Gastrocnemius medialis (tissue), 4 donors: ENCODE measurements at regions not wholly inside any gene's neighbourhood (a gene's known extent, or its start where the extent isn't known, plus 50 kb on each side); places are given as distances from the start of the nearest gene placed in this dataset.
A peak's percentile ranks its signal among the peaks of the same experiment; 100 is the strongest.

ENCODE experiments used
- ATAC-seq, 2 donors: fragments of 150-250 bp; one replicate each; pipeline ENCODE4 v1.9.1; 2016
- DNase-seq, 2 donors: peaks; one replicate each; pipeline ENCODE4 v3.0.0-alpha.2; 2019
- H3K27ac ChIP-seq, 4 donors: fragments of 200-600 bp; sonication (generic); 1 replicate in 1 of 4; 2 replicates in 3 of 4; pipeline ENCODE4 v1.5.1; 2016 to 2018; ENCODE audit warnings: mild to moderate bottlenecking in 2 of 4, moderate library complexity in 1 of 4
- H3K27me3 ChIP-seq, 3 donors: fragments of 200-600 bp; sonication (generic) in 2 of 3; 1 replicate in 1 of 3; 2 replicates in 2 of 3; pipeline versions ENCODE4 v1.5.1 to v1.6.0; 2016 to 2019; ENCODE audit warnings: mild to moderate bottlenecking in 1 of 3, moderate library complexity in 1 of 3
- H3K36me3 ChIP-seq, 2 donors: fragments of 200-600 bp; sonication (generic) in 1 of 2; one replicate each; pipeline ENCODE4 v1.5.1; 2017 to 2018
- H3K4me1 ChIP-seq, 2 donors: fragments of 200-600 bp; sonication (generic) in 1 of 2; one replicate each; pipeline ENCODE4 v1.5.1; 2016 to 2017; ENCODE audit warnings: mild to moderate bottlenecking in 2 of 2
- H3K4me3 ChIP-seq, 4 donors: fragments of 200-600 bp; sonication (generic) in 3 of 4; 1 replicate in 1 of 4; 2 replicates in 3 of 4; pipeline ENCODE4 v1.5.1; 2016 to 2019; ENCODE audit warnings: mild to moderate bottlenecking in 2 of 4
- H3K9me3 ChIP-seq, 3 donors: fragments of 200-600 bp; sonication (generic) in 2 of 3; 1 replicate in 1 of 3; 2 replicates in 2 of 3; pipeline ENCODE4 v1.5.1; 2016 to 2019
- POLR2A ChIP-seq, 2 donors: fragments of 450-650 bp; IDR thresholded peaks; one replicate each; pipeline ENCODE4 v1.6.1; 2017; ENCODE audit warnings: antibody characterized with exemption in 2 of 2, mild to moderate bottlenecking in 2 of 2, moderate library complexity in 2 of 2
- in situ Hi-C, 4 donors: fragments of 200-750 bp; cut with MboI; loops; one replicate each; pipeline versions ENCODE4 v1.15.0 to v1.8.0; 2017; ENCODE audit warnings: low sequenced_read_pairs in 4 of 4
- intact Hi-C: fragments of 100-400 bp; cut with DNase I; formaldehyde crosslinking; loops from one replicate; pipeline ENCODE4 v1.15.1; 2023; ENCODE audit warnings: low total_unique reads
- TF ChIP-seq, protein P1 (sequence below), 5 experiments: fragments of 450-650 bp in 3 of 5; fragments of 200-600 bp in 2 of 5; sonication (generic) in 2 of 5; IDR thresholded peaks in 4 of 5; conservative IDR thresholded peaks in 1 of 5; 1 replicate in 4 of 5; 2 replicates in 1 of 5; pipeline ENCODE4 v1.5.1; 2016 to 2019; ENCODE audit warnings: antibody characterized with exemption in 5 of 5, mild to moderate bottlenecking in 3 of 5, moderate library complexity in 3 of 5

DNA sequence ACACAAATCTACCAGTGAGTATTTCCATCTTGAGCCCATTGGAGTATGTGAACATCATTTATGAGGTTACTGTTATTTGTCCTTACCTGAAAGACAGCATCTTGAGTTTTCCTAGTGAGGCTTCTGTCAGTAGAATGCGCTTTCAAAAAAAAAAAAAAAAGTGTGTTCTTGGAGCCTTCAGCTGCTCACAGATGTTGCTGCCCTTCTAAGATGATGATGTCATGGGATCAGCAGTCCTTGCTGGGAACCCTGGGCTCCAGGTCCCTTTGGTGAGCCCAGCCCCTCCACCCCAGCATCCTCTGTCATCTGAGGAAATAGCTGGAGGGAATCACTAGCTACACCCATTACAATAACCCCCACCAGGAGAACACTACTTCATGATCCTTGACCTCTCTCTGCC is 83.3 kb downstream of the ATPSCKMT start:
- in situ Hi-C loops (no loop called here), intact Hi-C loops (no loop called here)
- TF ChIP-seq, protein P1, sequence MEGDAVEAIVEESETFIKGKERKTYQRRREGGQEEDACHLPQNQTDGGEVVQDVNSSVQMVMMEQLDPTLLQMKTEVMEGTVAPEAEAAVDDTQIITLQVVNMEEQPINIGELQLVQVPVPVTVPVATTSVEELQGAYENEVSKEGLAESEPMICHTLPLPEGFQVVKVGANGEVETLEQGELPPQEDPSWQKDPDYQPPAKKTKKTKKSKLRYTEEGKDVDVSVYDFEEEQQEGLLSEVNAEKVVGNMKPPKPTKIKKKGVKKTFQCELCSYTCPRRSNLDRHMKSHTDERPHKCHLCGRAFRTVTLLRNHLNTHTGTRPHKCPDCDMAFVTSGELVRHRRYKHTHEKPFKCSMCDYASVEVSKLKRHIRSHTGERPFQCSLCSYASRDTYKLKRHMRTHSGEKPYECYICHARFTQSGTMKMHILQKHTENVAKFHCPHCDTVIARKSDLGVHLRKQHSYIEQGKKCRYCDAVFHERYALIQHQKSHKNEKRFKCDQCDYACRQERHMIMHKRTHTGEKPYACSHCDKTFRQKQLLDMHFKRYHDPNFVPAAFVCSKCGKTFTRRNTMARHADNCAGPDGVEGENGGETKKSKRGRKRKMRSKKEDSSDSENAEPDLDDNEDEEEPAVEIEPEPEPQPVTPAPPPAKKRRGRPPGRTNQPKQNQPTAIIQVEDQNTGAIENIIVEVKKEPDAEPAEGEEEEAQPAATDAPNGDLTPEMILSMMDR (IDR thresholded peaks at IDR 0.05 in 4 of 5, conservative IDR thresholded peaks at IDR 0.05 in 1 of 5), result no peak
- no peak for TF ChIP-seq POLR2A (IDR thresholded peaks at IDR 0.05)
- no peaks in the 10 kb centered on the region for H3K9me3 ChIP-seq
- ATAC-seq (no peak), DNase-seq (no peak)
- H3K27me3 ChIP-seq, result no peaks in the 10 kb centered on the region
- no peaks in the 10 kb centered on the region for H3K36me3 ChIP-seq
- H3K27ac ChIP-seq, result no peak overlapping the region
- H3K4me3 ChIP-seq, result no peak overlapping the region
- no peaks in the 10 kb centered on the region for H3K4me1 ChIP-seq

DNA sequence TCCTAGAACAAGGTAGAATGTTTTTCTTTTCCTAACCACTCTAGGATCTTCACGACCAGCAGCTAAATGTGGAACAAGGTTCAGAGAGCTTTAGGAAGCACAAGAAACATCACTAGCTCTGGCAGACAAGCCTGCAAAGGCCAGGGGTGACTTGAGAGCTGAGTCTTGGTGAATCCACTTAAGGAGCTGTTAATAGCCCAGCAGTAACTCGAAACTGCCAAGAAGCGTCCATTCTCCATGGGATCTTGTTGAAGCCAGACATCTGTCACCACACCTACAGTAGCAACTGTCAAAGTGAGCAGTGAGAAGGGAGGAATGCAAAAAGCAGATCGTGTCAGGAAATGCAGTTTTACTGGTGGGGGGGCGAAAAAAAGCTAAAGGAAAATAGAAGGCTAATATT is 87.2 kb downstream of the ATPSCKMT start:
- no peaks in the 10 kb centered on the region for H3K36me3 ChIP-seq
- no peaks in the 10 kb centered on the region for H3K9me3 ChIP-seq
- H3K27me3 ChIP-seq, result no peaks in the 10 kb centered on the region
- no peaks in the 10 kb centered on the region for H3K4me1 ChIP-seq
- DNase-seq, result no peak
- TF ChIP-seq, protein P1 (IDR thresholded peaks at IDR 0.05 in 4 of 5, conservative IDR thresholded peaks at IDR 0.05 in 1 of 5), result no peak
- TF ChIP-seq POLR2A (IDR thresholded peaks at IDR 0.05), result no peak
- intact Hi-C loops, result no loop called here
- no peak overlapping the region for H3K27ac ChIP-seq
- in situ Hi-C loops, result no loop called here
- no peak overlapping the region for H3K4me3 ChIP-seq
- peak in 1 of 2 donors; percentile 33 for ATAC-seq

DNA sequence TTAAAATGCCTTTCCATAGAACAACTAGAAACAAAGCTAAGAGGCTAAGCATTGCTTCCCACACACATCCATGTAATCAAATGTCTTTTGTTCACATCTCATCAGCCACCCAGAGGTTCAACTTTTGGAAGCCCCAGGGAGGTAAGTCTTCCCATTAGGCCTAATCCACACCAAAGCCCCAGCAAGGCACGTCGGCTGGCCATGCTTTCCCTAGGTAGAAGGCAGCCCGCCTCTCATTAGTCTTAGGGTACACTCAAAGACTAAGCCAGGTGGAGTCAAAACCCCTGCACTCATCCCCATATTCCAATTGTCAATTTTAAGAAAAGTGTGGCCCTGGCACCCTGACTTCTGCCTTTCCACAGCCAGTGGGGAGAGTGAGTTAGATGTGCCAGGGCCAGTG is 87.9 kb downstream of the ATPSCKMT start:
- no peak for ATAC-seq
- Histone ChIP-seq H3K36me3 (no peaks in the 10 kb centered on the region), H3K27ac (no peak overlapping the region), H3K4me3 (no peak overlapping the region), H3K9me3 (no peaks in the 10 kb centered on the region), H3K27me3 (no peaks in the 10 kb centered on the region), H3K4me1 (no peaks in the 10 kb centered on the region)
- in situ Hi-C loops (no loop called here), intact Hi-C loops (no loop called here)
- no peak for DNase-seq
- TF ChIP-seq POLR2A (IDR thresholded peaks at IDR 0.05), result no peak
- TF ChIP-seq, protein P1 (IDR thresholded peaks at IDR 0.05 in 4 of 5, conservative IDR thresholded peaks at IDR 0.05 in 1 of 5), result no peak

DNA sequence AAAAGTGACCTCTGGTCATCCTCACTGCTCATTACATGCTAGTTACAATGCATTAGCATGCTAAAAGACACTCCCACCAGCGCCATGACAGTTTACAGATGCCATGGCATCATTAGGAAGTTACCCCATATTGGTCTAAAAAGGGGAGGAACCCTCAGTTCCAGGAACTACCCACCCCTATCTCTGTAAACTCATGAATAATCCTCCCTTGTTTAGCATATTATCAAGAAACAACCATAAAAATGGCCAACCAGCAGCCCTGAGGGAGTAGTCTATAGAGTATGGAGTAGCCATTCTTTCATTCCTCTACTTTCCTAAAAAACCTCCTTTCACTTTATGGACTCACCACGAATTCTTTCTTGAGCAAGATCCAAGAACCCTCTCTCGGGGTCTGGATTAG is 89.4 kb downstream of the ATPSCKMT start:
- Histone ChIP-seq H3K27me3 (no peaks in the 10 kb centered on the region), H3K4me3 (no peak overlapping the region), H3K9me3 (no peaks in the 10 kb centered on the region), H3K4me1 (no peaks in the 10 kb centered on the region), H3K36me3 (no peaks in the 10 kb centered on the region), H3K27ac (no peak overlapping the region)
- intact Hi-C loops (no loop called here), in situ Hi-C loops (no loop called here)
- no peak for DNase-seq
- ATAC-seq, result no peak
- TF ChIP-seq, protein P1 (IDR thresholded peaks at IDR 0.05 in 4 of 5, conservative IDR thresholded peaks at IDR 0.05 in 1 of 5), result no peak
- TF ChIP-seq POLR2A (IDR thresholded peaks at IDR 0.05), result no peak

DNA sequence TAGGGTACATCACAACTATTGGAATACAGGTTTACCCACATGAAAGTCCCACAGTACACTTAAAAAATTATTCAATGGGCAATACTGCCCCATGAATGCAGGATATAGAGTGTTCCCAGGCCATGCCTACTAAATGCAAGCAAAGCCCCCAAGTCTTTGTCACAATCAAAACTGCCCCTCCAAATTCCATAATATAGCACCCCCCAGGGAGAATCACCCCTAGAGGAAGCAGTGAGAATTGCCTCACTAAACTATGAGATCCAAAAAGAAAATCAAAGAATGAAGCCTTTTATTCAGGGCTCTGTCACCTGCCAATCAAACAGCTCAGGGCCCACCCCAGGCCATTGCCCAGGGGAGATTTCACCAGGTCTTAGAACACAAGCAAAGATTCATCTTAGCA is 90.8 kb downstream of the ATPSCKMT start:
- intact Hi-C loops, result no loop called here
- no peak for DNase-seq
- in situ Hi-C loops, result no loop called here
- Histone ChIP-seq H3K27me3 (no peaks in the 10 kb centered on the region), H3K27ac (no peak overlapping the region), H3K36me3 (no peaks in the 10 kb centered on the region), H3K9me3 (no peaks in the 10 kb centered on the region), H3K4me3 (no peak overlapping the region), H3K4me1 (no peaks in the 10 kb centered on the region)
- ATAC-seq, result no peak
- no peak for TF ChIP-seq POLR2A (IDR thresholded peaks at IDR 0.05)
- TF ChIP-seq, protein P1 (IDR thresholded peaks at IDR 0.05 in 4 of 5, conservative IDR thresholded peaks at IDR 0.05 in 1 of 5), result no peak
